GM12878 (cell line): ENCODE measurements at regions not wholly inside any gene's neighbourhood (a gene's known extent, or its start where the extent isn't known, plus 50 kb on each side); places are given as distances from the start of the nearest gene placed in this dataset.

ENCODE experiments used
- ATAC-seq: fragments of 200-7000 bp; cut with Tn5 transposase; 3 replicates; pipeline ENCODE4 v1.9.1; 2020; ENCODE audit warnings: mild to moderate bottlenecking, moderate library complexity
- BruUV-seq: library from RNA; stranded (reverse); fragments of 400-500 nt; replicated peaks from 2 replicates; lab custom pipeline; 2021; lab: Mats Ljungman, UMichigan
- CTCF ChIA-PET: fragments of 300-600 bp; sonication (Branson Sonifier 250); formaldehyde crosslinking; extraction: SDS; loops from one replicate; lab custom pipeline; 2021; ENCODE audit warnings: inconsistent platforms; lab: Yijun Ruan, JAX
- POLR2A ChIA-PET: fragments of 350-600 bp; formaldehyde crosslinking; extraction: SDS; loops from one replicate; lab custom pipeline; 2021; ENCODE audit warnings: inconsistent platforms; lab: Charles Lee
- RAD21 ChIA-PET: fragments of 300-600 bp; sonication (Branson Sonifier 250); formaldehyde crosslinking; loops from one replicate; lab custom pipeline; 2023; ENCODE audit warnings: antibody characterized with exemption; ENCODE audit not compliant: unreplicated experiment; lab: Charles Lee
- SMC1A ChIA-PET: fragments of 300-600 bp; sonication (Branson Sonifier 250); formaldehyde crosslinking; loops from one replicate; lab custom pipeline; 2023; ENCODE audit not compliant: unreplicated experiment, uncharacterized antibody; lab: Charles Lee
- DNase-seq: peaks from one replicate; pipeline ENCODE4 v3.0.0-alpha.2; 2011; ENCODE audit warnings: low read depth, low spot score
- FAIRE-seq: peaks from 3 replicates; lab custom pipeline; 2011; peaks lifted over from hg19 to GRCh38; lab: Jason Lieb, UNC
- H2AFZ ChIP-seq: 2 replicates; pipeline ENCODE4 v1.6.0; 2011; ENCODE audit warnings: low read depth, low read length, control low read depth; ENCODE audit not compliant: control insufficient read depth
- H3K27ac ChIP-seq: 2 replicates; pipeline ENCODE4 v1.5.1; 2011; ENCODE audit warnings: control low read depth; ENCODE audit not compliant: control insufficient read depth, insufficient read depth
- H3K27me3 ChIP-seq, 2 experiments: replicated peaks in 1 of 2; 2 replicates each; pipeline versions ENCODE4 v1.6.0 to v1.6.1; 2011; ENCODE audit warnings: low read length in 1 of 2; ENCODE audit not compliant: control insufficient read depth in 2 of 2, insufficient read depth in 2 of 2
- H3K36me3 ChIP-seq, 2 experiments: 2 replicates each; pipeline ENCODE4 v1.5.1; 2011; ENCODE audit warnings: low read length in 1 of 2; ENCODE audit not compliant: control insufficient read depth in 2 of 2, insufficient read depth in 2 of 2
- H3K4me1 ChIP-seq: 2 replicates; pipeline ENCODE4 v1.6.1; 2011; ENCODE audit warnings: mild to moderate bottlenecking, low read length, moderate library complexity, mixed read lengths; ENCODE audit not compliant: control insufficient read depth, insufficient read depth
- H3K4me2 ChIP-seq: 2 replicates; pipeline ENCODE4 v1.6.0; 2011; ENCODE audit warnings: control low read depth; ENCODE audit not compliant: control insufficient read depth, insufficient read depth
- H3K4me3 ChIP-seq: fragments of 200-600 bp; sonication (generic); 2 replicates; pipeline ENCODE4 v1.5.1; 2016
- H3K79me2 ChIP-seq: 2 replicates; pipeline ENCODE4 v1.6.0; 2011; ENCODE audit warnings: low read length; ENCODE audit not compliant: control insufficient read depth, insufficient read depth
- H3K9ac ChIP-seq: 2 replicates; pipeline ENCODE4 v1.8.0; 2011; ENCODE audit warnings: low read length, control low read depth, mixed read lengths; ENCODE audit not compliant: control insufficient read depth, insufficient read depth
- H3K9me3 ChIP-seq: replicated peaks from 3 replicates; pipeline ENCODE4 v1.5.1; 2011; ENCODE audit warnings: mild to moderate bottlenecking, low read length; ENCODE audit not compliant: control insufficient read depth, insufficient read depth
- H4K20me1 ChIP-seq: 2 replicates; pipeline ENCODE4 v1.6.0; 2011; ENCODE audit not compliant: control insufficient read depth, insufficient read depth
- ASH2L ChIP-seq: fragments of 300-600, 200-600 bp; sonication (generic); IDR thresholded peaks from 2 replicates; pipeline ENCODE4 v1.6.1; 2017; ENCODE audit warnings: low read depth, mild to moderate bottlenecking, borderline replicate concordance
- BHLHE40 ChIP-seq, 2 experiments: fragments of 450-650 bp in 1 of 2; IDR thresholded peaks; 2 replicates each; pipeline ENCODE4 v1.6.1; 2011 to 2017; ENCODE audit warnings: low read depth in 2 of 2, borderline replicate concordance in 1 of 2, improper control_type of control experiment in 1 of 2, low read length in 1 of 2, mild to moderate bottlenecking in 1 of 2
- BMI1 ChIP-seq: fragments of 450-650 bp; IDR thresholded peaks from 2 replicates; pipeline ENCODE4 v1.6.1; 2016; ENCODE audit warnings: mild to moderate bottlenecking, moderate library complexity, borderline replicate concordance
- CHD4 ChIP-seq: fragments of 200-600 bp; sonication (generic); IDR thresholded peaks from 2 replicates; pipeline ENCODE4 v1.6.1; 2016; ENCODE audit warnings: mild to moderate bottlenecking
- CREM ChIP-seq: IDR thresholded peaks from 2 replicates; pipeline ENCODE4 v1.6.1; 2014; ENCODE audit warnings: antibody characterized with exemption, low read depth
- HDAC2 ChIP-seq: fragments of 200-600 bp; sonication (generic); IDR thresholded peaks from 2 replicates; pipeline ENCODE4 v1.6.1; 2017
- IRF5 ChIP-seq: fragments of 450-650 bp; IDR thresholded peaks from 2 replicates; pipeline ENCODE4 v1.6.1; 2017; ENCODE audit warnings: borderline replicate concordance
- NR2C2 ChIP-seq: IDR thresholded peaks from 2 replicates; pipeline ENCODE4 v1.6.1; 2011; ENCODE audit warnings: borderline replicate concordance, low read depth; ENCODE audit not compliant: control insufficient read depth, insufficient read length
- PBX3 ChIP-seq: IDR thresholded peaks from 2 replicates; pipeline ENCODE4 v1.6.1; 2011; ENCODE audit warnings: mild to moderate bottlenecking, low read depth, low read length, moderate library complexity; ENCODE audit not compliant: insufficient replicate concordance
- SIX5 ChIP-seq: IDR thresholded peaks from 2 replicates; pipeline ENCODE4 v1.6.1; 2011; ENCODE audit warnings: mild to moderate bottlenecking, low read depth, low read length, moderate library complexity; ENCODE audit not compliant: severe bottlenecking
- TARDBP ChIP-seq: IDR thresholded peaks from 2 replicates; pipeline ENCODE4 v1.6.1; 2016; ENCODE audit warnings: borderline replicate concordance
- ZNF274 ChIP-seq: IDR thresholded peaks from one replicate; pipeline ENCODE4 v1.8.0; 2011; ENCODE audit not compliant: insufficient read length, insufficient read depth
- WGBS: methylation state at CpG from one replicate; pipeline ENCODE4 v1.1.6; 2016; ENCODE audit warnings: low lambda C conversion rate; ENCODE audit not compliant: insufficient replicate concordance, insufficient coverage; ENCODE audit errors: missing lambda C conversion rate; 5-methylcytosine and 5-hydroxymethylcytosine counted together
- in situ Hi-C: fragments of 300-500 bp; cut with MboI; formaldehyde crosslinking; loops from 9 replicates; pipeline ENCODE4 v1.14.3; 2018; ENCODE audit warnings: mixed read lengths
- intact Hi-C: fragments of 100-400 bp; cut with micrococcal nuclease; formaldehyde crosslinking; loops from one replicate; pipeline ENCODE4 v1.14.2; 2022; ENCODE audit not compliant: unreplicated experiment

- Histone ChIP-seq H3K4me2 (no peak overlapping the region), H4K20me1 (no peaks in the 10 kb centered on the region), H3K4me1 (no peaks in the 10 kb centered on the region), H3K36me3 (no peaks in the 10 kb centered on the region), H3K27ac (no peak overlapping the region), H3K9ac (no peak overlapping the region), H2AFZ (no peak overlapping the region), H3K27me3 (no peaks in the 10 kb centered on the region), H3K4me3 (no peak overlapping the region), H3K9me3 (no peaks in the 10 kb centered on the region), H3K79me2 (no peaks in the 10 kb centered on the region)
- ATAC-seq (no peak), DNase-seq (no peak), FAIRE-seq (no peak)
- no TSS peak for BruUV-seq
- ChIA-PET SMC1A (no interaction called here), CTCF (no interaction called here), POLR2A (no interaction called here), RAD21 (no interaction called here)
- 2% methylated on average over 2 of the region's 2 CpGs for WGBS
- TF ChIP-seq ZNF274 (no peak), BHLHE40 (IDR thresholded peaks at IDR 0.05; ENCODE audit: borderline replicate concordance in 1 of 2, low read depth in 2 of 2, low read length in 1 of 2) (no peak), NR2C2 (no peak), PBX3 (no peak), CHD4 (no peak), BMI1 (no peak), TARDBP (no peak), ASH2L (no peak), IRF5 (no peak), HDAC2 (no peak), SIX5 (no peak), CREM (no peak)
- intact Hi-C loops (no loop called here), in situ Hi-C loops (no loop called here)
These were observed 71.1 kb upstream of the GULP1 start for GRCh38 chr2:188220535-188220934.
